LNCAP (cell line): ENCODE measurements at regions not wholly inside any gene's neighbourhood (a gene's known extent, or its start where the extent isn't known, plus 50 kb on each side); places are given as distances from the start of the nearest gene placed in this dataset.

Source experiments
- TF ChIP-seq, protein P1 (sequence below): fragments of 450-650 bp; IDR thresholded peaks from 2 replicates; pipeline ENCODE4 v1.5.1; 2017; ENCODE audit warnings: mild to moderate bottlenecking

DNA sequence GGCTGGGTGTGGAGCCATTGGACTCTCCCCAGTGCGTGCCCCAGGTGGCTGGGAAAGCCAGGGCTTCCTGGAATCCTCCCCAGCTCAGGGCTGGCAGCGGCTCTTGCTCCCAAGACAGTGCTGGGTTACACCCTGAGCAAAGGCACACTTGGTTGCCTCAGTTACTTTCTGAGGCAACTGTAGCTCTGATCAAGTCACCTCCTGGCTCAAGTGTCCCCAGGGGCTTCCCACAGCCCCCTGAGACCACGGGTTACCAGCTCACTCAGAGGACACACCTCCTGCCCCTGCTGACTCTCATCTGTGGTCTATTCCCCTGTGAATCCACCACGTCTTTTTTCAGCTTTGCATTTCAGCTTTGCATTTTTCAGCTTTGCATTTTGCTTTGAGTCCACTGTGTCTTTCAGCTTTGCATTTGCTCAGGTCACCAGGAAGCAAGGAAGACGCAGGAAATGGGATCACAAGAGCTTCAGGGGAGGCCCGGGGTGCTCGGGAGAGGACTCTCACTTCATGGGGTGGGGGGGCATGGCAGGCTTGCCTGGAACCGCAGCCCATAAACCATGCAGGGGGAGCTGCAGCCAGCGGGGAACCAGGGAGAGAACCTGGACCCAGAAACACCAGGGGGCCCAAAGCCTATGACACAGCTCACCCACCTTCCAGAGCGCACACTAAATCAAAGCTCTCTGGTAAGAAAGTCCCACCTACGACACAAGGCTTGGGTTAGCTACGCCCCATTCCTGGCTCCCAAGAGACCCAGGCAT lies 138.0 kb upstream of the ASB18 start:
- TF ChIP-seq, protein P1, sequence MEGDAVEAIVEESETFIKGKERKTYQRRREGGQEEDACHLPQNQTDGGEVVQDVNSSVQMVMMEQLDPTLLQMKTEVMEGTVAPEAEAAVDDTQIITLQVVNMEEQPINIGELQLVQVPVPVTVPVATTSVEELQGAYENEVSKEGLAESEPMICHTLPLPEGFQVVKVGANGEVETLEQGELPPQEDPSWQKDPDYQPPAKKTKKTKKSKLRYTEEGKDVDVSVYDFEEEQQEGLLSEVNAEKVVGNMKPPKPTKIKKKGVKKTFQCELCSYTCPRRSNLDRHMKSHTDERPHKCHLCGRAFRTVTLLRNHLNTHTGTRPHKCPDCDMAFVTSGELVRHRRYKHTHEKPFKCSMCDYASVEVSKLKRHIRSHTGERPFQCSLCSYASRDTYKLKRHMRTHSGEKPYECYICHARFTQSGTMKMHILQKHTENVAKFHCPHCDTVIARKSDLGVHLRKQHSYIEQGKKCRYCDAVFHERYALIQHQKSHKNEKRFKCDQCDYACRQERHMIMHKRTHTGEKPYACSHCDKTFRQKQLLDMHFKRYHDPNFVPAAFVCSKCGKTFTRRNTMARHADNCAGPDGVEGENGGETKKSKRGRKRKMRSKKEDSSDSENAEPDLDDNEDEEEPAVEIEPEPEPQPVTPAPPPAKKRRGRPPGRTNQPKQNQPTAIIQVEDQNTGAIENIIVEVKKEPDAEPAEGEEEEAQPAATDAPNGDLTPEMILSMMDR = no peak

DNA sequence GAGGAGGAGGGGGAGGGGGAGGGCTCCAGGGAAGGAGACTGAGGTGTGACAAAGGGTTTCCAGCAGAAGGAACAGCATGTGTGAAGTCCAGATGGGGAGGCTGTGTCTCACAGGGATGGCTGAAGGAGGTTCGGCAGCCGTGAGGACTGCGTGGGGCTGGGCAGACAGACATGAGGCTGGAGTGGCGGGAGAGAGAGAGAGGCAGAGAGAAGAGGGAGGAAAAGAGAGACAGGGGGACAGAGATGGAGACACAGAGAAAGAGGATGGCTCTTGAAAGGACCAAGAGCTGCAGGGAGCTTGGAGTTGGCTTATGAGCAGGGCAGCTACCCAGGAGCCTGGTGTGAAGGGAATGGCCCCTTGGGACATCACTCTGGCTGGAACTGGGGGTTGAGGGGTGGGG lies 138.9 kb upstream of the ASB18 start:
- TF ChIP-seq, protein P1 = no peak

DNA sequence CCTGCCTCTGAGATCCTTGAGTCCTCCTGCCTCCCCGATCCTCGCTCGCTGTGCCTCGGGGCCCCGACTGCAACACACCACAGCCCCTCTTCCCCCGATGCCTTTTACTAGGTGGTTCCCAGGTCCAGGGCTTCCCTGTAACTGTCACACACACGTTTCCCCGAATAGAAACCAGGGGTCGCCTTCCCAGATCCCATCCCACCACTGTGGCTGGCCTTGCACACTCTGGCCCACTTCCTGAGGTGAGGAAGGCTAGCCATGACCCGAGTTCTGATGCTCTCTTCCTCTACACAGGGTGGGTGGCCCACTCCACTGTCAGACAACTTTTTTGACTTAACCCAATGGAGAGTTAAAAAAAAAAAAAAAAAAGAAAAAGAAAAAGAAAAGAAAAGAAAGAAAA lies 139.6 kb upstream of the ASB18 start:
- TF ChIP-seq, protein P1 = no peak

DNA sequence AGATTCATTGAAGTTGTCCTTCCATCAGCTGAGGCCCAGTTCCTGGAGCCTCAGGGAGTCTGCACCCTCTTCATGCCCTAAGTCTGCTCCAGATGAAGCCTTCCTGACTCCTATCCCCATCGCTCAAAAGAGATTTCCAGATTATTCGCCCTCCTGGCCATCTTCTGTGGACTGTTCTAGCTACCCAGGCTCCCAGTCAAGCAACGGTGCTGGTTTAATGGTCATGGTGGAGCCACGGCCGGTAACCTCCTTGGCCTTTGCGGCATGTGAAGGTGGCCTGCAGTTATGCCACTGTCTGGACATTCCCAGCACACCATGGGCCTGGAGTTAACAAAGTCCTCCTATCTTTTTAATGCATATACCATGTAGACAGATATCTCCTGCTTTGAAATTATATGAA lies 140.1 kb upstream of the ASB18 start:
- TF ChIP-seq, protein P1 = no peak

DNA sequence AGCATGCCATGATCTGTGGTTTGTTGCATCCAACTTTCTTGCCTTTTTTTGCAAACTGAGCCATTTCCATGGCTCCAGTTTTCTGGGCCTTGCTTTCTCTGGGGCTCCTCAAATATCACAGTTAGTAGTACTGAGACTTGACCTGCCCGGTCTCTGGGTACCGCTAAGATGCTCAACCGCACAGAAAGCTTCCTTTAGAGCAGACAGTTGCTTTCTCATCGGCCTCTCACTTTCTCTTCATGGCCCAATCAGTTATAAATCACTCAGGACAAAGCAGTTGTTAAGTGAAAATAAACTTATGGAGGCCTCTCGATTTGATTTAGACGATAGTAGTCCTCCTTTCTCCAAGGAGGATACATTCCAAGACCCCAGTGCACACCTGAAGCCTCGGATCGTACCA lies 141.2 kb upstream of the ASB18 start:
- TF ChIP-seq, protein P1 = no peak

DNA sequence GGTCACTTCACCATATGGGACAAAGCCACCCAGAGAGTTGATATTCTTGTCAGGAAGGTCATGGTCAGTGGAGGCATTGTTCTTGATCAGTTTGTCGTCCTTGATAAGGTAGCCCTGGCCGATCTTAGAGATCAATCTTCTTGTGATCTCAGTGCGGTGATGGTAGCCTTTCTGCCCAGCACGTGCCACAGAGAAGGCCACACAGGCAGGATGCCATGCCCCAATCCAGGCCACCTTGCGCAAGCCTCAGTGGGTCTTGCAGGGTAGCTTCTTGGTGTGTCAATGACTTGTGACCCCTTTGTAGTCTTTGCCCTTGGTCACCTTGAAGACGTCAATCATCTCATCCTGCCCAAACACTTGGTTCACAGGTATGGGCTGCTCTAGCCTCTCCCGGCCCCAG lies 143.9 kb upstream of the ASB18 start:
- TF ChIP-seq, protein P1 = no peak

DNA sequence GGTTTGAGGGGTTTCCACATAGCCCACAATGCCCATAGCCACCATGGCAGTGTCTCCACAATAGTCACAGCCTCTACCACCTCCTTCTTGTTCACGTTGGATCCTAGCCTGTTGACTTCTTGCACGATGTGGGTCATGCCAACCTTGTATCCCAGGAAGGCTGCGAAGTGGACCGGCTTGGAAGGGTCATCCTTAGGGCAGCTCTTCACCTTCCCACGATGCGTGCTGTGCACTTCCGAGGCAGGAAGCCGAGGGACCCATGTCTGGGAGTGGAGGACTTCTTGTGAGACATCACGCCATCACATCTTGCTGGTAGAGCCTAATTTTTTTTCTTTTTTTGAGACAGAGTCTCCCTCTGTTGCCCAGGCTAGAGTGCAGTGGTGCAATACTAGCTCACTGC lies 144.6 kb upstream of the ASB18 start:
- TF ChIP-seq, protein P1 = no peak
